Uterus (tissue), 2 donors: ENCODE measurements at regions not wholly inside any gene's neighbourhood (a gene's known extent, or its start where the extent isn't known, plus 50 kb on each side); places are given as distances from the start of the nearest gene placed in this dataset.

Experiments used
- CTCF ChIP-seq, 4 experiments: fragments of 200-600 bp in 2 of 4; fragments of 450-650 bp in 2 of 4; sonication (generic) in 2 of 4; IDR thresholded peaks; one replicate each; pipeline ENCODE4 v1.5.1; 2016 to 2019; ENCODE audit warnings: antibody characterized with exemption in 4 of 4, mild to moderate bottlenecking in 2 of 4, moderate library complexity in 1 of 4
- POLR2A ChIP-seq, 2 donors: fragments of 450-650 bp; IDR thresholded peaks; one replicate each; pipeline ENCODE4 v1.6.1; 2016; ENCODE audit warnings: antibody characterized with exemption in 2 of 2, mild to moderate bottlenecking in 1 of 2, moderate library complexity in 1 of 2

- TF ChIP-seq POLR2A (IDR thresholded peaks at IDR 0.05) = no peak
- no peak for TF ChIP-seq CTCF (IDR thresholded peaks at IDR 0.05)
Observed at GRCh38 chr13:26996965-26997752, 174.5 kb downstream of the USP12 start.
